ENCODE measurements at regions not wholly inside any gene's neighbourhood (a gene's known extent, or its start where the extent isn't known, plus 50 kb on each side); places are given as distances from the start of the nearest gene placed in this dataset.
A peak's percentile ranks its signal among the peaks of the same experiment; 100 is the strongest.
"Not testable (repeated sequence)": the region's sequence is repeated elsewhere in the genome, so short reads cannot be mapped to it uniquely, and the experiment has no call there.

DNA sequence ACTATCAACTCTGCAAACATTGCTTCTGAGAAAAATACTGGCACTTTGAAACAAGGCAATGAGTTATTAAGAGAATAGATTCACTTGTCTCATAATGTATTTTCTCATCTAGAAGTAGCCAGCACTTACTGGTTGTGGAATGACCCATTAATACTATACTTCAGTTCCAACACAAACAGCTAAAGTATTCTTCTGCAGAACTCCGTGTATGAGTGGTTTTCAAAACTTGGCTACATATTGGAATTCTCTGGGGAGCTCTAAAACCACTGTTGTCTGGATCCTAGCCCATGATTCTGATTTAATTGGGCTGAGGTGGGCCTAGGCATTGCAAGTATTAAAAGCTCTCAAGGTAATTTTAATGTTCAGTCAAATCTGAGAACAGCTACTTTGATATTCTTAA lies 1416.4 kb upstream of the RAG2 start:
- DNase-seq (ENCODE audit: low read depth, low spot score), result peak; percentile 43

DNA sequence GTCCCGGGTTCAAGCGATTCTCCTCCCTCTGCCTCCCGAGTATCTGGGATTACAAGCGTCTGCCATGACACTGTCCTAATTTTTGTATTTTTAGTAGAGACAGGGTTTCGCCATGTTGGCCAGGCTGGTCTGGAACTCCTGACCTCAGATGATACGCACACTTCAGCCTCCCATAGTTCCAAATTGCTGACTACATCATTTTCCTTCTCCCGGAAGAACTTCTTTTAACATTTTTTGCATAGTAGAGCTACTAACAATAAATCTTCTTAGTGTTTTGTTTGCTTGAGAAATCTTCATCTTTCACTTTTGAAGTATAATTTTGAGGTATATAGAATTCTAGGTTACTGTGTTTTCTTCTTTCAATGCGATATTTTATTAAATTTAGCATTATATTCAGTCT lies 1415.1 kb upstream of the RAG2 start:
- no peak for DNase-seq (ENCODE audit: low read depth, low spot score)

DNA sequence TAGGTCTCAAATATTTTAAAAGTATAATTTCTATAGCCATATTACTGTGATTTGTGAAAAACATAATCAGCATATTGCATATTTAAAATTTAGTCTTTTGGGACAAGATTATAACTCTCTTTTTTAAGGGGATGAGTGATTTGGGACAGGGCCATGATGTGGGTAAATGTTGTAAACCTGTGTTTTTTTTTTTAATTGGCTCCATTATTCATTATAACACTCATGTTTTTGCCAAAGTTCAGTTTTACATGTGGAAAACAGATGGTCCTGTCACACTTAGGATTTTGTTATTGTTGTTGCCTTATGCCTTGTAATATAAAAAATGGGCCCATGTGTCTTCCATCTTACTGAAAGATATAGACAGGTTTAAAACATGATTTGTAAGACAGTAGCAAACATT lies 1413.5 kb upstream of the RAG2 start:
- no peak for DNase-seq (ENCODE audit: low read depth, low spot score)

GRCh38 chr11:38009932-38010331 lies 1411.9 kb upstream of the RAG2 start:
- no peak for DNase-seq (ENCODE audit: low read depth, low spot score)

GRCh38 chr11:38006466-38006865 lies 1408.4 kb upstream of the RAG2 start:
- DNase-seq (ENCODE audit: low read depth, low spot score), result no peak

DNA sequence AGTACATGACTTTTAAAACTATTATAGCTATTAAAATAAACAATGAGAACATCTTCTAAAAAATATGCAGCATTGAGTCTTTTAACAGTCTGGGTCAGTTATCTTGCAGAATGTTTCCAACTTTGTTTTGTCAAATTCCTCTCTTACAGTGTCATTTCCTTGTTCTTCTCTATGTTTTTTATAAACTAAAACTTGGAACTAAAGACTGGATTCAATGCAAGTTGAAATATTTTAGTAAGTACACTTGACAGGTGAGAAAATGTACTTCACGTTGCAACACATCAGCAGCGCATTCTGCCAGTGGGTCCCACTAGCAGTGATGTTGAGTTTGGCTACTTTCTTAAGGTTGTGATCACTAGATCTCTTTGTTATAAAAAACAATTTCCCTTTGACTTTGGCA lies 1407.6 kb upstream of the RAG2 start:
- peak; percentile 6 for DNase-seq (ENCODE audit: low read depth, low spot score)

DNA sequence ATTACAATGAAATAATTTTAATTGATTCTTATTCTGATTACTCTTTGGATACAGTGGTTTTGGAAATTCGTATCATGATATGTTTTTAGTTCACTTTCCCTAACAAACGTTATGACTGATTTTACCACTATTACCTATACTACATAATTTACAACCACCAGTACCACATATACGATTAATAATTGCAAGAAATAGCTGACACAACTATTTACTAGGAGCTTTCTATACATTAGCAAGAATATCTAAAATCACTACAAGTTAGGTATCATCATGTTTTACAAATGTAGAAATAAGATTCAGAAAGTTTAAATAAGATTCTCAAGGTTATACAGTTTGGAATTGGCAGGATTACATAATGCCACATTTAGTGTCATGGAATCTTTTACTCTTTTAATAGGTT lies 1401.1 kb upstream of the RAG2 start:
- no peak for DNase-seq (ENCODE audit: low read depth, low spot score)

DNA sequence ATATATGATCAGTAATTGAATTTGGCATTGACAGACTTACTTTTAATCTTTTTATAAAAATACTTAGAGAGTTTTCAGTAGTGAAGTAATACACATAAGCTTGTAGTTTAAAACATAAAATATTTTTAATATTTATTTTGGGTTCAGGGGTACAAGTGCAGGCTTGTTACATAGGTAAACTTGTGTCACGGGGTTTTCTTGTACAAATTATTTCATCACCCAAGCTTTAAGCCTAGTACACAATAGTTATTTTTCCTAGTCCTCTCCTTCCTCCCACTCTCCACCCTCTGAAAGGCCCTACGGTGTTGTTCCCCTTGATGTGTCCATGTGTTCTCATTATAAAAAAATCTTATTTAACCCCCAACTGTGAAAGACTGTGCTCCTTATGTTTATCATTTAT lies 1397.8 kb upstream of the RAG2 start:
- DNase-seq (ENCODE audit: low read depth, low spot score), result no peak

GRCh38 chr11:37988031-37988430 lies 1390.0 kb upstream of the RAG2 start:
- peak; percentile 57 for DNase-seq (ENCODE audit: low read depth, low spot score)

GRCh38 chr11:37984991-37985390 lies 1387.0 kb upstream of the RAG2 start:
- DNase-seq (ENCODE audit: low read depth, low spot score), result no peak

DNA sequence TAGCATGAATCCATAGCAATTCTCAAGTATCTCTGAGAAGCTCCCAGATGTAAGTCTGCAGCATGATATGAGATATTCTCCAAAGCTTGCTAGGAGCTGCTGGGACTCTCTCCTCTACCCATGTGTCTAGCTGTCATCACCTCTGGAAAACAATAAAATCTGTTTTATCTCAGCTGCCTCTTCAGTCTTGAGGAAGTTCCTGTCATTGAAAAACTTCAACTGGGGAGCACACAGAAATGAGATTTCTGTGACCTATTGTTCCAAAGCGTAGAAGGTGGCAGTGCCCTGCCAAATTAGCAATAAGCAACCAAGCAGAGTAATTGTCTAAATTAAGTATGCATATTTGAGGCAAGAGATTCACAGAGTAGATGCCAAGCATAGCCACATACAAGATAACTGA lies 1380.6 kb upstream of the RAG2 start:
- DNase-seq (ENCODE audit: low read depth, low spot score), result no peak

DNA sequence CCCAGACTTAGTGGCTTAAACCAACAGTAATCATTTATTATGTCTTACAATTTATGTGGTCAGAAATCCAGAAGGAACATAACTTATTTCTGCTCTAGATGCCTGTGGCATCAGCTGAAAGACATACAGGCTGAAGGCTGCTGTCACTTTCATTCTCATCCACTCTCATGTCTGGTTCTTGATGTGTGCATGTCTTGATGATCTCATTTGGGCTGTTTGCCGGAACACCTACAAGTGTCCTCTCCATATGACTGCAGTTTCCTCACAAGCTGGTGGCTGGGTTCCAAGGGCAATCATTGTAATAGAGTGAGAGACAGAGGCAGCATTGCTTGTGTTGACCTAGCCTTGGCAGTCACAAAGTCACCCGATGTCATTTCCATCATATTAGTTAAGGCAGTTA lies 1375.9 kb upstream of the RAG2 start:
- no peak for DNase-seq (ENCODE audit: low read depth, low spot score)

DNA sequence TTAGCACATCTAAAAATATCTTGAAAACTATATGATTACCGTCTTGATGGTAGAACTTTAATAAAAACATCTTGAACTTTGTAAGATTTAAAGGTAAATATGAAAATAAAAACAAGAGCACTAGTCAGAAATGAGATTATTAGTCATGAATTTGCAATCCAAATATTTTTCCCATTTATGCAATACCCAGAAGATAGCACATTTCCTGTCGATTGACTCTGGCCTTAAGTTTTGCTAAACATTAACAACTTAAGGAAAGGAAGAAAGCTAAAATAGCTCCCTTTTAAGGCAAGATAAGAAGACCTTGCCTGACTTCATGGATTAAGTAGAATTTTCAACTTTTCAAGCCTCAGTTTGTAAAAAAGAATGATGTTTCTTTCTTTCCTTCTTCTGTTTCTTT lies 1374.7 kb upstream of the RAG2 start:
- no peak for DNase-seq (ENCODE audit: low read depth, low spot score)

- not testable (repeated sequence) for DNase-seq (ENCODE audit: low read depth, low spot score)
Observed at GRCh38 chr11:37969336-37969735, 1371.3 kb upstream of the RAG2 start.

GRCh38 chr11:37968148-37968547 lies 1370.1 kb upstream of the RAG2 start:
- no peak for DNase-seq (ENCODE audit: low read depth, low spot score)

DNA sequence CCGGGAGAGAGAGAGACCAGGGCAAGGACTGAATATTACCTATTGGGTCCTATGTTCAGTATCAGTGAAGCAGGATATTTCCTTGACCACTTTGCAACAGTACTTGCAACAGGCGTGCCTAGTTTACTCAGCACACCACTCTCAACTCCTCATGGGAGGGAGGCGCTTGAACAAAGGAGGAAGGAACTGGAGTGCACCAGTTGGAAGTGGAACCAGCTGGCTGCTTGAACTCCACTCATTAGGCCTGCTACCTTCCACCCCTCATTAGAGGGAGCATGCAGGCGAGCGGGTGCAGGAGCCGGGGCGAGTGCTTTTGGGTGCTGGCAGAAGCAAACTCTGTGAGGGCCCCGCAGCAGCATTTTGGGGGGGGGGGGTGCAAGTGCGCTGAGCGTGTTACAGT lies 1369.6 kb upstream of the RAG2 start:
- DNase-seq (ENCODE audit: low read depth, low spot score), result no peak

GRCh38 chr11:37963440-37963839 lies 1365.4 kb upstream of the RAG2 start:
- DNase-seq (ENCODE audit: low read depth, low spot score), result no peak

GRCh38 chr11:37957717-37958116 lies 1359.7 kb upstream of the RAG2 start:
- no peak for DNase-seq (ENCODE audit: low read depth, low spot score)

- no peak for DNase-seq (ENCODE audit: low read depth, low spot score)
Observed at GRCh38 chr11:37951996-37952395, 1354.0 kb upstream of the RAG2 start.

DNA sequence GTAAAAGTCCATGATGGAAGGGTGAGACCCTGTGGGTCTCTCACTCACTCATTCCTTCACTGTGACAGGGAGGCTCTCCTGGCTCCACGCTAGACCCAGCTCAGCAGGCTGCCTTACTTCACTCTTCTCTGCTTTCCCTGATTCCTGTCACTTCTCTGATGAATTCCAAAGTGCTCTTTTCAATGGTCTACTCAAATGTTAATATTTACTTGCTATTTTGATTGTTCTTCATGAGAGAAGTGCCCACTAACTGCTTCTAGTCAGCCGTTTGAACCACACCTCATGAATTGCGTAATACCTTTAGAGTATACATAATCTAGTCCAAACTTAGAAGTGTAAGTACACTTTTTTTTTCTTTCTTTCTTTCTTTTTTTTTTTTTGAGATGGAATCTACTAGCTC lies 1350.2 kb upstream of the RAG2 start:
- DNase-seq (ENCODE audit: low read depth, low spot score), result no peak

DNA sequence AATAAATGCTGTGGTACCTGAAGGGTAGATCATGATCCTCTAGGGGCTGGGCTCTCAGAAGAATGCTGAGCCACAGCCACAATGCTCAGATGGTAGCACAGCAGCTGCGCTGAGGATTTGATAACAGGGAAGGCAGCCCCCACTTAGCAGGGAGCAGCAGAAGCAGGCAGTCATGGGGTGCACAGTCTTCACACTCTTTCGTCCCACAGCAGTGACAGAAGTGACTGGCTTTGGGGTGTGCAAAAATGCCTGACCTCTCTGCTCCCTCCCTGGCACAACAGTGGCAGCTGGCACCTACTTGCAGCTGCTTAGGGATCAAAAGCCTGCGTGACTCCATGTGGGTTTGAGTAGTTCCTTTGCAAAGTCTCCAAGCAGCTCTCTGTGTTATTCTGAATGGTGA lies 1349.8 kb upstream of the RAG2 start:
- DNase-seq (ENCODE audit: low read depth, low spot score), result no peak

DNA sequence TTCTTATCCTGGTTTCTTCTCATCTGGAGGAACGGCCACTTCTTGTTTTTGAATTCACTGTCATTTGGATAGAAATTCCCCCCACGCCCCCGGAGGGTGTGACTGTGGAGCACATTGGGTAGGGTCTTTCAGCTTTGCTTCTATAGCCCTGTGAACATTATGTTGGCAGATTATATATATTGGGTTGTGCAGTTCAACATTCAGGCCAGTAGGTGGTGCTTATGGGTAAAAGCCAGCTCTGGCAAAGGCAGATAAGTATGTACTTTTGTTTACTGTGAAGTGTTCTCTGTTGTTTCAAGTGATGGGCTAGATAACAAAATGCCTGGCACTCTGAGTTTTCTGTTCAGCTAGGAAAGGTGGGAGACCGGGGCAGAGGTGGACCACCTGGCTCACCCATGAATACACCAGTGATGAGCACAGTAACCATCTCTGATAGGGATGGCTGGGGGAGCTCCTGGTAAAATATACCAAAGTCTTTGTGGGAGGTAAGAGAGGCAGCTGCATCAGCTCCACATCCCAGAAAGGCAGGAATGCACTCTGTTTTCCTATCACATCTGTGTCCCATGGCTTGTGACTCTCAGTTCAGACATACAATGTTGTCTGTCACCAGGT lies 1348.2 kb upstream of the RAG2 start:
- peak; percentile 21 for DNase-seq (ENCODE audit: low read depth, low spot score)

DNA sequence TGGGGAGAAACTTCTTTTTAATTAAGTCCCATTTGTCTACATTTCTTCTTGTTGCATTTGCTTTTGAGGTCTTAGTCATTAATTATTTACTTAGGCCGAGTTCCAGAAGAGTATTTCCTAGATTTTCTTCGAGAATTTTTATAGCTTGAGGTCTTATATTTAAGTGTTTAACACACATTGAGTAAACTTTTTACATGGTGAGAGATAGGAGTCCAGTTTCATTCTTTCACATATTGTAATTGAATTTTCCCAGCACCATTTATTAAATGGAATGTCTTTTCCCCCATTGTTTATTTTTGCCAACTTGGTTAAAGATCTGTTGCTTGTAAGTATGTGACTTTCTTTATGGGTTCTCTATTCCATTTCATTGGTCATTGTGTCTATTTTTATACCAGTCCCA lies 1344.0 kb upstream of the RAG2 start:
- no peak for DNase-seq (ENCODE audit: low read depth, low spot score)

- DNase-seq (ENCODE audit: low read depth, low spot score), result no peak
Observed at GRCh38 chr11:37929100-37929653, 1331.1 kb upstream of the RAG2 start.

Data from smooth muscle cell of the brain vasculature (primary cell).